K562 (cell line): ENCODE measurements at regions not wholly inside any gene's neighbourhood (a gene's known extent, or its start where the extent isn't known, plus 50 kb on each side); places are given as distances from the start of the nearest gene placed in this dataset.

Source experiments
- ARID3B ChIP-seq: fragments of 250-450 bp; sonication (Bioruptor Pico); IDR thresholded peaks from 2 replicates; pipeline ENCODE4 v1.4.0; 2020; ENCODE audit warnings: borderline replicate concordance
- ATF3 ChIP-seq, 2 experiments: fragments of 450-650 bp in 1 of 2; sonication (generic) in 1 of 2; formaldehyde crosslinking in 1 of 2; IDR thresholded peaks in 1 of 2; conservative IDR thresholded peaks in 1 of 2; 2 replicates each; pipeline versions ENCODE4 v1.6.1 to v1.8.1; 2016 to 2023; ENCODE audit warnings: mild to moderate bottlenecking in 2 of 2, moderate library complexity in 2 of 2, inconsistent platforms in 1 of 2, missing genetic modification reagents in 1 of 2
- BACH1 ChIP-seq: fragments of 200-800 bp; sonication (Bioruptor generic); IDR thresholded peaks from 2 replicates; pipeline ENCODE4 v1.6.1; 2016; ENCODE audit warnings: missing genetic modification characterization, missing compliant biosample characterization
- CBX8 ChIP-seq: fragments of 200-600 bp; sonication (generic); IDR thresholded peaks from 2 replicates; pipeline ENCODE4 v1.6.1; 2012; ENCODE audit warnings: borderline replicate concordance, mixed run types, low read depth, mild to moderate bottlenecking, moderate library complexity, mixed read lengths, low read length, control low read depth, inconsistent platforms; ENCODE audit not compliant: poor library complexity, severe bottlenecking; ENCODE audit errors: extremely low read depth
- CEBPG ChIP-seq, 3 experiments: fragments of 200-800 bp in 1 of 3; sonication (Bioruptor generic) in 1 of 3; sonication (generic) in 1 of 3; formaldehyde crosslinking in 1 of 3; IDR thresholded peaks in 2 of 3; conservative IDR thresholded peaks in 1 of 3; 2 replicates each; pipeline versions ENCODE4 v1.6.1 to v1.8.0; 2016 to 2022; ENCODE audit warnings: missing compliant biosample characterization in 2 of 3, missing genetic modification characterization in 2 of 3, mild to moderate bottlenecking in 1 of 3, missing genetic modification reagents in 1 of 3
- ETS2 ChIP-seq: IDR thresholded peaks from 2 replicates; pipeline ENCODE4 v1.6.1; 2016; ENCODE audit warnings: borderline replicate concordance, missing genetic modification characterization, mild to moderate bottlenecking, moderate library complexity, missing compliant biosample characterization; ENCODE audit not compliant: poor library complexity, severe bottlenecking
- MEIS2 ChIP-seq: fragments of 450-650 bp; IDR thresholded peaks from 2 replicates; pipeline ENCODE4 v1.6.1; 2014; ENCODE audit warnings: mild to moderate bottlenecking; ENCODE audit not compliant: partially characterized antibody
- NFATC3 ChIP-seq: fragments of 450-650 bp; IDR thresholded peaks from 2 replicates; pipeline ENCODE4 v1.6.1; 2017; ENCODE audit warnings: mild to moderate bottlenecking
- POLR2H ChIP-seq: IDR thresholded peaks from 2 replicates; pipeline ENCODE4 v1.6.1; 2016; ENCODE audit warnings: missing genetic modification characterization, low read depth, mild to moderate bottlenecking, control low read depth, missing compliant biosample characterization, moderate library complexity
- SNIP1 ChIP-seq: fragments of 450-650 bp; IDR thresholded peaks from 2 replicates; pipeline ENCODE4 v1.7.1; 2017; ENCODE audit warnings: low read depth, mild to moderate bottlenecking
- TCF7 ChIP-seq: sonication (generic); IDR thresholded peaks from 2 replicates; pipeline ENCODE4 v1.6.1; 2016; ENCODE audit warnings: antibody characterized with exemption, borderline replicate concordance
- ZBTB12 ChIP-seq: fragments of 250-450 bp; sonication (Bioruptor Pico); IDR thresholded peaks from 2 replicates; pipeline ENCODE4 v1.4.0; 2020
- ZNF184 ChIP-seq: sonication (generic); formaldehyde crosslinking; IDR thresholded peaks from 2 replicates; pipeline ENCODE4 v1.5.0; 2020; ENCODE audit warnings: missing genetic modification reagents
- ZNF584 ChIP-seq: fragments of 200-800 bp; sonication (Bioruptor generic); IDR thresholded peaks from 2 replicates; pipeline ENCODE4 v1.6.1; 2016; ENCODE audit warnings: low read depth, mild to moderate bottlenecking, missing genetic modification characterization, missing compliant biosample characterization
- ZNF589 ChIP-seq: fragments of 200-800 bp; sonication (Bioruptor generic); IDR thresholded peaks from 2 replicates; pipeline ENCODE4 v1.6.1; 2016; ENCODE audit warnings: low read depth, missing genetic modification characterization, missing compliant biosample characterization
- ZNF830 ChIP-seq: fragments of 250-450 bp; sonication (Bioruptor Pico); IDR thresholded peaks from 2 replicates; pipeline ENCODE4 v1.5.0; 2021; ENCODE audit warnings: mild to moderate bottlenecking
- TF ChIP-seq, protein P1 (sequence below), 2 experiments: fragments of 450-650 bp; conservative IDR thresholded peaks; 2 replicates each; pipeline ENCODE4 v1.6.1; 2017; ENCODE audit warnings: mild to moderate bottlenecking in 2 of 2, moderate library complexity in 2 of 2
- TF ChIP-seq, protein P2 (sequence below): sonication (generic); formaldehyde crosslinking; IDR thresholded peaks from 2 replicates; pipeline ENCODE4 v1.8.0; 2022; ENCODE audit warnings: mild to moderate bottlenecking, low read depth, missing genetic modification reagents

GRCh38 chr6:26204332-26205160 is 117.3 kb downstream of the HFE start (continued):
- TF ChIP-seq, protein P1, sequence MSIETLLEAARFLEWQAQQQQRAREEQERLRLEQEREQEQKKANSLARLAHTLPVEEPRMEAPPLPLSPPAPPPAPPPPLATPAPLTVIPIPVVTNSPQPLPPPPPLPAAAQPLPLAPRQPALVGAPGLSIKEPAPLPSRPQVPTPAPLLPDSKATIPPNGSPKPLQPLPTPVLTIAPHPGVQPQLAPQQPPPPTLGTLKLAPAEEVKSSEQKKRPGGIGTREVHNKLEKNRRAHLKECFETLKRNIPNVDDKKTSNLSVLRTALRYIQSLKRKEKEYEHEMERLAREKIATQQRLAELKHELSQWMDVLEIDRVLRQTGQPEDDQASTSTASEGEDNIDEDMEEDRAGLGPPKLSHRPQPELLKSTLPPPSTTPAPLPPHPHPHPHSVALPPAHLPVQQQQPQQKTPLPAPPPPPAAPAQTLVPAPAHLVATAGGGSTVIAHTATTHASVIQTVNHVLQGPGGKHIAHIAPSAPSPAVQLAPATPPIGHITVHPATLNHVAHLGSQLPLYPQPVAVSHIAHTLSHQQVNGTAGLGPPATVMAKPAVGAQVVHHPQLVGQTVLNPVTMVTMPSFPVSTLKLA (conservative IDR thresholded peaks at IDR 0.05): peak; percentile 68 to 81
- TF ChIP-seq SNIP1 (peak; percentile 34; the same call in 1 of the 2 replicates), NFATC3 (no peak), ZNF184 (no peak), TCF7 (0 out of 2 replicates have a peak, but pooled peaks have one; percentile 27), ZNF584 (peak; percentile 81; the same call in 1 of the 2 replicates), ATF3 (IDR thresholded peaks at IDR 0.05) (peak; percentile 100), ATF3 (CRISPR knock-in tag; conservative IDR thresholded peaks at IDR 0.05) (peak; percentile 99), ETS2 (no peak), ZNF830 (CRISPR knock-in tag) (peak; percentile 95), ZNF589 (CRISPR knock-in tag) (0 out of 2 replicates have a peak, but pooled peaks have one; percentile 44), ARID3B (no peak), ZBTB12 (CRISPR knock-in tag) (peak; percentile 92), BACH1 (tag) (peak; percentile 17; the same call in 1 of the 2 replicates), MEIS2 (peak; percentile 63), CBX8 (no peak), CEBPG (CRISPR knock-in tag; IDR thresholded peaks at IDR 0.05) (0 out of 2 replicates have a peak, but pooled peaks have one; percentile 37), CEBPG (tag; conservative IDR thresholded peaks at IDR 0.05 in 1 of 2, IDR thresholded peaks at IDR 0.05 in 1 of 2) (0 out of 4 replicates have a peak, but pooled peaks of 1 of the 2 experiments have one; percentile 18), POLR2H (peak; percentile 99)
- TF ChIP-seq, protein P2, sequence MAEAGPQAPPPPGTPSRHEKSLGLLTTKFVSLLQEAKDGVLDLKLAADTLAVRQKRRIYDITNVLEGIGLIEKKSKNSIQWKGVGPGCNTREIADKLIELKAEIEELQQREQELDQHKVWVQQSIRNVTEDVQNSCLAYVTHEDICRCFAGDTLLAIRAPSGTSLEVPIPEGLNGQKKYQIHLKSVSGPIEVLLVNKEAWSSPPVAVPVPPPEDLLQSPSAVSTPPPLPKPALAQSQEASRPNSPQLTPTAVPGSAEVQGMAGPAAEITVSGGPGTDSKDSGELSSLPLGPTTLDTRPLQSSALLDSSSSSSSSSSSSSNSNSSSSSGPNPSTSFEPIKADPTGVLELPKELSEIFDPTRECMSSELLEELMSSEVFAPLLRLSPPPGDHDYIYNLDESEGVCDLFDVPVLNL (CRISPR knock-in tag): no peak
